K562 (cell line): ENCODE measurements at regions not wholly inside any gene's neighbourhood (a gene's known extent, or its start where the extent isn't known, plus 50 kb on each side); places are given as distances from the start of the nearest gene placed in this dataset.

Experiments used
- ATAC-seq: fragments of 200-7000 bp; cut with Tn5 transposase; 3 replicates; pipeline ENCODE4 v1.9.1; 2020; ENCODE audit warnings: moderate library complexity
- BruUV-seq: library from RNA; stranded (reverse); fragments of 400-500 nt; replicated peaks from 2 replicates; lab custom pipeline; 2021; lab: Mats Ljungman, UMichigan
- CTCF ChIA-PET: fragments of 300-600 bp; formaldehyde crosslinking; extraction: SDS; loops from one replicate; lab custom pipeline; 2021; ENCODE audit warnings: low intra/inter-chr PET ratio; lab: Yijun Ruan, JAX
- POLR2A ChIA-PET: fragments of 300-600, 350-650 bp; sonication (Branson Sonifier 250); formaldehyde crosslinking; extraction: SDS; loops from one replicate; lab custom pipeline; 2021; ENCODE audit warnings: antibody characterized with exemption, inconsistent platforms; lab: Yijun Ruan, JAX
- DNase-seq, 4 experiments: peaks; one replicate each; pipeline versions ENCODE4 v3.0.0 to v3.0.0-alpha.2; 2011 to 2018; ENCODE audit warnings: low spot score in 3 of 4, mixed read lengths in 3 of 4; ENCODE audit errors: extremely low read depth in 1 of 4
- FAIRE-seq: peaks from 2 replicates; lab custom pipeline; 2011; peaks lifted over from hg19 to GRCh38; lab: Jason Lieb, UNC
- H2AFZ ChIP-seq: 2 replicates; pipeline ENCODE4 v1.6.0; 2011; ENCODE audit warnings: low read depth, low read length, control low read depth, inconsistent platforms
- H3K27ac ChIP-seq: fragments of 200-600 bp; 3 replicates; pipeline ENCODE4 v1.8.0; 2011; ENCODE audit warnings: low read depth, mild to moderate bottlenecking, control low read depth, inconsistent platforms, low read length, moderate library complexity, mixed read lengths; ENCODE audit errors: extremely low read depth
- H3K27me3 ChIP-seq, 2 experiments: fragments of 300-600 bp in 1 of 2; 2 replicates in 1 of 2; 3 replicates in 1 of 2; pipeline versions ENCODE4 v1.6.0 to v1.8.0; 2011; ENCODE audit warnings: inconsistent platforms in 2 of 2, low read length in 2 of 2, mild to moderate bottlenecking in 1 of 2, mixed read lengths in 1 of 2, moderate library complexity in 1 of 2; ENCODE audit not compliant: control insufficient read depth in 2 of 2, insufficient read depth in 2 of 2
- H3K36me3 ChIP-seq: fragments of 300-600 bp; 3 replicates; pipeline ENCODE4 v1.8.0; 2011; ENCODE audit warnings: mild to moderate bottlenecking, low read length, inconsistent platforms; ENCODE audit not compliant: control insufficient read depth, insufficient read depth
- H3K4me1 ChIP-seq, 2 experiments: fragments of 200-600 bp in 1 of 2; replicated peaks in 1 of 2; 2 replicates in 1 of 2; 3 replicates in 1 of 2; pipeline versions ENCODE4 v1.5.1 to v1.8.0; 2011; ENCODE audit warnings: inconsistent platforms in 2 of 2, low read length in 2 of 2, mild to moderate bottlenecking in 1 of 2, mixed read lengths in 1 of 2, moderate library complexity in 1 of 2; ENCODE audit not compliant: control insufficient read depth in 2 of 2, insufficient read depth in 2 of 2
- H3K4me2 ChIP-seq: 2 replicates; pipeline ENCODE4 v1.6.1; 2011; ENCODE audit warnings: low read length, control low read depth, inconsistent platforms, mixed read lengths; ENCODE audit not compliant: insufficient read depth
- H3K4me3 ChIP-seq: fragments of 200-600 bp; sonication (generic), shearing (Covaris generic); 2 replicates; pipeline ENCODE4 v1.5.1; 2016; ENCODE audit warnings: control low read depth, inconsistent platforms
- H3K79me2 ChIP-seq: fragments of 200-600 bp; 3 replicates; pipeline ENCODE4 v1.8.0; 2011; ENCODE audit warnings: low read length, inconsistent platforms; ENCODE audit not compliant: control insufficient read depth, insufficient read depth
- H3K9ac ChIP-seq, 2 experiments: 2 replicates each; pipeline versions ENCODE4 v1.6.0 to v1.6.1; 2011; ENCODE audit warnings: low read depth in 2 of 2, low read length in 2 of 2, control low read depth in 1 of 2, inconsistent platforms in 1 of 2, mild to moderate bottlenecking in 1 of 2, mixed read lengths in 1 of 2; ENCODE audit not compliant: insufficient read depth in 1 of 2
- H3K9me1 ChIP-seq: one replicate; pipeline ENCODE4 v1.6.0; 2011; ENCODE audit warnings: inconsistent platforms, mild to moderate bottlenecking, low read length, moderate library complexity; ENCODE audit not compliant: control insufficient read depth, insufficient read depth
- H3K9me3 ChIP-seq: replicated peaks from 2 replicates; pipeline ENCODE4 v1.5.1; 2011; ENCODE audit warnings: low read depth, low read length, inconsistent platforms; ENCODE audit not compliant: control insufficient read depth, insufficient read depth
- H4K20me1 ChIP-seq: replicated peaks from 2 replicates; pipeline ENCODE4 v1.6.1; 2011; ENCODE audit warnings: low read length, inconsistent platforms, mixed read lengths; ENCODE audit not compliant: control insufficient read depth, insufficient read depth
- NR2C1 ChIP-seq, 2 experiments: fragments of 450-650 bp; IDR thresholded peaks; 2 replicates each; pipeline ENCODE4 v1.6.1; 2017; ENCODE audit warnings: mild to moderate bottlenecking in 2 of 2, antibody characterized with exemption in 1 of 2, inconsistent platforms in 1 of 2, missing compliant biosample characterization in 1 of 2, missing genetic modification characterization in 1 of 2
- PCBP2 ChIP-seq: fragments of 200-400 bp; formaldehyde crosslinking; IDR thresholded peaks from 2 replicates; pipeline ENCODE4 v1.6.1; 2018; ENCODE audit warnings: low read length, low read depth, mild to moderate bottlenecking, moderate library complexity; ENCODE audit not compliant: poor library complexity, severe bottlenecking
- PHF21A ChIP-seq: fragments of 450-650 bp; IDR thresholded peaks from 2 replicates; pipeline ENCODE4 v1.6.1; 2017; ENCODE audit warnings: low read depth, borderline replicate concordance
- POLR2AphosphoS2 ChIP-seq: IDR thresholded peaks from 2 replicates; pipeline ENCODE4 v1.6.1; 2012; ENCODE audit warnings: low read length, improper control_type of control experiment
- RAD21 ChIP-seq, 2 experiments: fragments of 250-450 bp in 1 of 2; fragments of 450-650 bp in 1 of 2; sonication (Bioruptor Pico) in 1 of 2; formaldehyde crosslinking in 1 of 2; IDR thresholded peaks in 1 of 2; conservative IDR thresholded peaks in 1 of 2; 2 replicates each; pipeline versions ENCODE4 v1.4.0 to v1.8.0; 2020 to 2022; ENCODE audit warnings: mild to moderate bottlenecking in 2 of 2, moderate library complexity in 1 of 2
- SMAD2 ChIP-seq: fragments of 150-350 bp; IDR thresholded peaks from 2 replicates; pipeline ENCODE4 v1.6.1; 2014; ENCODE audit warnings: low read depth, mild to moderate bottlenecking, low read length
- TOE1 ChIP-seq, 2 experiments: fragments of 450-650 bp in 1 of 2; sonication (generic) in 1 of 2; formaldehyde crosslinking in 1 of 2; IDR thresholded peaks; 2 replicates each; pipeline versions ENCODE4 v1.7.1 to v1.8.0; 2016 to 2022; ENCODE audit warnings: borderline replicate concordance in 2 of 2, mild to moderate bottlenecking in 2 of 2, antibody characterized with exemption in 1 of 2, inconsistent platforms in 1 of 2, low read depth in 1 of 2, missing genetic modification reagents in 1 of 2, moderate library complexity in 1 of 2
- ZKSCAN8 ChIP-seq: fragments of 200-800 bp; sonication (Bioruptor generic); IDR thresholded peaks from 2 replicates; pipeline ENCODE4 v1.6.1; 2016; ENCODE audit warnings: missing genetic modification characterization, missing compliant biosample characterization
- WGBS: fragments of 100-300 bp; shearing (Covaris generic); methylation state at CpG from one replicate; pipeline ENCODE4 v1.1.6; 2016; ENCODE audit warnings: low coverage, mixed read lengths; ENCODE audit not compliant: insufficient coverage; ENCODE audit errors: missing lambda C conversion rate; 5-methylcytosine and 5-hydroxymethylcytosine counted together
- in situ Hi-C: fragments of 300-500 bp; cut with MboI; formaldehyde crosslinking; loops from 4 replicates; pipeline ENCODE4 v1.15.0; 2018; ENCODE audit warnings: inconsistent platforms, mixed read lengths
- intact Hi-C: fragments of 100-400 bp; cut with micrococcal nuclease; formaldehyde crosslinking; loops from 2 replicates; pipeline ENCODE4 v1.14.2; 2022
- TF ChIP-seq, protein P1 (sequence below): sonication (generic); formaldehyde crosslinking; IDR thresholded peaks from 2 replicates; pipeline ENCODE4 v1.8.0; 2023; ENCODE audit warnings: mild to moderate bottlenecking, missing genetic modification reagents
- TF ChIP-seq, protein P2 (sequence below): fragments of 450-650 bp; formaldehyde crosslinking; conservative IDR thresholded peaks from 2 replicates; pipeline ENCODE4 v1.4.0; 2022; ENCODE audit warnings: mild to moderate bottlenecking, missing genetic modification characterization

DNA sequence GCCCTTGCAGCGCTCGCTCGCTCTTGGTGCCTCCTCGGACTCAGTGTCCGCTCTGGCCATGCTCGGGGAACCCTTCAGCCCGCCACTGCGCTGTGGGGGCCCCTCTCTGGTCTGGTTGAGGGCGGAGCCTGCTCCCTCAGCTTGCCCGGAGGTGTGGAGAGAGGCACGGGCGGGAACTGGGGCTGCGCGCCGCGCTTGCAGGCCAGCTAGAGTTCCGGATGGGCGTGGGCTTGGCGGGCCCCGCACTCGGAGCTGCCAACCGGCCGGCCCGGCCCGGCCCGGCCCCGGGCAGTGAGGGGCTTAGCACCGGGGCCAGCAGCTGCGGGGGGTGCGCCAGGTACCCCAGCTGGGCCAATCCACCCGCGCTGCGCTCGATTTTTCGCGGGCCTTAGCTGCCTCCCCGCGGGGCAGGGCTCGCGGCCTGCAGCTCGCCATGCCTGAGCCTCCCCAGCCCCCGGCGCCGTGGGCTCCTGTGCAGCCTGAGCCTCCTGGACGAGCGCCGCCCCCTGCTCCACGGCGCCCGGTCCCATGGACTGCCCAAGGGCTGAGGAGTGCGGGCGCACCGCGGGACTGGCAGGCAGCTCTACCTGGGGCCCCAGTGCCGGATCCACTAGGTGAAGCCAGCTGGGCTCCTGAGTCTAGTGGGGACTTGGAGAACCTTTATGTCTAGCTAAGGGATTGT is 217.0 kb upstream of the PKN2 start:
- BruUV-seq, result no TSS peak

DNA sequence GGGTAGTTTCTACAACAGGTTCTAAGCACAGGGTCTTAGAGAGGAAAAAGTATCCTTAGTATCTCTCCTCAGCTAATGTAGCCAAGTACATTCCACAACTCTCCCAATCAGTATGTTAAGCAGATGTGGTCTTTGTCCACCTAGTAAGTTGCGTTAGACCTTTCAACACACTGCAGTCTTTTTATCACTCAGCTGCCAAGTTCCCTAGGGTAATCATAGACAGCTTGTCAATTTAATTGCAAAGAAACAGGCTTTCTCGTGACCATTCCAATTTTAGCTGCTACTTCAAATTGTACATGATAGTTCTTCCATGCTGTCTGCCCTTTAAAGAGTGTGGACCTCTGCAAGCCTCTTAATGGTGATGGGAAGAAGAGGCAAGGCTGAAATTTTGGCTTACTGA is 211.8 kb upstream of the PKN2 start:
- ChIA-PET CTCF (no interaction called here), POLR2A (interaction anchor here (0.7 kb wide), 1 partner anchor 1107 kb away, joined by 3 read pairs; no protein-coding TSS in a partner anchor)
- no peak overlapping the region for H3K4me3 ChIP-seq
- no peak overlapping the region for H3K4me2 ChIP-seq
- H2AFZ ChIP-seq, result no peak overlapping the region
- in situ Hi-C loops (no loop called here), intact Hi-C loops (no loop called here)
- H3K27ac ChIP-seq, result no peak overlapping the region
- ATAC-seq, result no peak
- no peaks in the 10 kb centered on the region for H3K36me3 ChIP-seq
- H3K9ac ChIP-seq, result no peak overlapping the region
- no TSS peak for BruUV-seq
- no peaks in the 10 kb centered on the region; a peak in 1 of 5 replicates for H3K27me3 ChIP-seq
- FAIRE-seq, result no peak
- no peaks in the 10 kb centered on the region for H3K4me1 ChIP-seq
- H3K79me2 ChIP-seq, result no peaks in the 10 kb centered on the region
- no peak for TF ChIP-seq ZKSCAN8 (CRISPR knock-in tag)
- TF ChIP-seq, protein P1, sequence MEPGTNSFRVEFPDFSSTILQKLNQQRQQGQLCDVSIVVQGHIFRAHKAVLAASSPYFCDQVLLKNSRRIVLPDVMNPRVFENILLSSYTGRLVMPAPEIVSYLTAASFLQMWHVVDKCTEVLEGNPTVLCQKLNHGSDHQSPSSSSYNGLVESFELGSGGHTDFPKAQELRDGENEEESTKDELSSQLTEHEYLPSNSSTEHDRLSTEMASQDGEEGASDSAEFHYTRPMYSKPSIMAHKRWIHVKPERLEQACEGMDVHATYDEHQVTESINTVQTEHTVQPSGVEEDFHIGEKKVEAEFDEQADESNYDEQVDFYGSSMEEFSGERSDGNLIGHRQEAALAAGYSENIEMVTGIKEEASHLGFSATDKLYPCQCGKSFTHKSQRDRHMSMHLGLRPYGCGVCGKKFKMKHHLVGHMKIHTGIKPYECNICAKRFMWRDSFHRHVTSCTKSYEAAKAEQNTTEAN (CRISPR knock-in tag), result no peak
- TF ChIP-seq NR2C1 (IDR thresholded peaks at IDR 0.05), result no peak
- no peak for TF ChIP-seq NR2C1 (tag; IDR thresholded peaks at IDR 0.05)
- no peak for TF ChIP-seq RAD21 (CRISPR knock-in tag; conservative IDR thresholded peaks at IDR 0.05 in 1 of 2, IDR thresholded peaks at IDR 0.05 in 1 of 2)
- TF ChIP-seq SMAD2, result no peak
- TF ChIP-seq TOE1 (IDR thresholded peaks at IDR 0.05; ENCODE audit: borderline replicate concordance), result no peak
- TF ChIP-seq TOE1 (CRISPR knock-in tag; IDR thresholded peaks at IDR 0.05; ENCODE audit: borderline replicate concordance, low read depth), result no peak
- no peak for DNase-seq
- H3K9me1 ChIP-seq, result no peaks in the 10 kb centered on the region
- WGBS, result 0% methylated on average over 2 of the region's 2 CpGs
- no peaks in the 10 kb centered on the region for H4K20me1 ChIP-seq
- no peaks in the 10 kb centered on the region for H3K9me3 ChIP-seq

More for the DNA sequence above, 217.0 kb upstream of the PKN2 start:
- H3K27me3 ChIP-seq, result peaks cover 0 to 8% of the 10 kb centered on the region in 2 experiments; a peak in 1 of 5 replicates
- H3K79me2 ChIP-seq, result no peaks in the 10 kb centered on the region
- H3K36me3 ChIP-seq, result no peaks in the 10 kb centered on the region
- intact Hi-C loops, result no loop called here
- no peak overlapping the region for H3K4me2 ChIP-seq
- no peak for ATAC-seq
- ChIA-PET CTCF (no interaction called here), POLR2A (no interaction called here)
- in situ Hi-C loops, result no loop called here
- no peaks in the 10 kb centered on the region for H4K20me1 ChIP-seq
- WGBS, result 12% methylated on average over 36 of the region's 55 CpGs
- no peaks in the 10 kb centered on the region for H3K9me3 ChIP-seq
- no peak overlapping the region for H2AFZ ChIP-seq
- TF ChIP-seq PCBP2 (no peak), POLR2AphosphoS2 (no peak), PHF21A (no peak)
- TF ChIP-seq, protein P2, sequence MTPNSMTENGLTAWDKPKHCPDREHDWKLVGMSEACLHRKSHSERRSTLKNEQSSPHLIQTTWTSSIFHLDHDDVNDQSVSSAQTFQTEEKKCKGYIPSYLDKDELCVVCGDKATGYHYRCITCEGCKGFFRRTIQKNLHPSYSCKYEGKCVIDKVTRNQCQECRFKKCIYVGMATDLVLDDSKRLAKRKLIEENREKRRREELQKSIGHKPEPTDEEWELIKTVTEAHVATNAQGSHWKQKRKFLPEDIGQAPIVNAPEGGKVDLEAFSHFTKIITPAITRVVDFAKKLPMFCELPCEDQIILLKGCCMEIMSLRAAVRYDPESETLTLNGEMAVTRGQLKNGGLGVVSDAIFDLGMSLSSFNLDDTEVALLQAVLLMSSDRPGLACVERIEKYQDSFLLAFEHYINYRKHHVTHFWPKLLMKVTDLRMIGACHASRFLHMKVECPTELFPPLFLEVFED (CRISPR knock-in tag), result no peak
- peaks cover 0 to 12% of the 10 kb centered on the region in 2 experiments; a peak in 1 of 5 replicates for H3K4me1 ChIP-seq
- no peak for DNase-seq
- H3K4me3 ChIP-seq, result no peak overlapping the region
- no peaks in the 10 kb centered on the region for H3K9me1 ChIP-seq
- no peak overlapping the region for H3K9ac ChIP-seq
- FAIRE-seq, result no peak
- no peak overlapping the region for H3K27ac ChIP-seq
